GM18505 (cell line): ENCODE measurements at regions not wholly inside any gene's neighbourhood (a gene's known extent, or its start where the extent isn't known, plus 50 kb on each side); places are given as distances from the start of the nearest gene placed in this dataset.
"Not testable (repeated sequence)": the region's sequence is repeated elsewhere in the genome, so short reads cannot be mapped to it uniquely, and the experiment has no call there.

ENCODE experiments used
- ATAC-seq: cut with Tn5 transposase; IDR thresholded peaks from one replicate; pipeline ENCODE4 v1.9.1; 2021; ENCODE audit not compliant: unreplicated experiment
- POLR2A ChIP-seq: IDR thresholded peaks from 4 replicates; pipeline ENCODE4 v1.6.1; 2011; ENCODE audit warnings: borderline replicate concordance; ENCODE audit not compliant: insufficient read depth, insufficient read length; ENCODE audit errors: extremely low read depth

- no peak for TF ChIP-seq POLR2A
Measured at GRCh38 chr14:53380052-53380866, 227.1 kb upstream of the DDHD1 start.

GRCh38 chr14:53378142-53378541, 225.0 kb upstream of the DDHD1 start:
- no peak for TF ChIP-seq POLR2A
- ATAC-seq = no peak

More at GRCh38 chr14:53380052-53380866, 227.1 kb upstream of the DDHD1 start:
- no peak for ATAC-seq

GRCh38 chr14:53376064-53376463, 222.9 kb upstream of the DDHD1 start:
- ATAC-seq = no peak
- no peak for TF ChIP-seq POLR2A

- ATAC-seq = no peak
- no peak for TF ChIP-seq POLR2A
Measured at GRCh38 chr14:53375599-53375998, 222.5 kb upstream of the DDHD1 start.

- no peak for TF ChIP-seq POLR2A
- ATAC-seq = no peak
Measured at GRCh38 chr14:53368711-53369201, 215.6 kb upstream of the DDHD1 start.

- TF ChIP-seq POLR2A = no peak
- no peak for ATAC-seq
Measured at GRCh38 chr14:53368066-53368465, 214.9 kb upstream of the DDHD1 start.

GRCh38 chr14:53367644-53368026, 214.5 kb upstream of the DDHD1 start:
- ATAC-seq = no peak
- no peak for TF ChIP-seq POLR2A

- TF ChIP-seq POLR2A = no peak
- no peak for ATAC-seq
Measured at GRCh38 chr14:53365486-53366130, 212.5 kb upstream of the DDHD1 start.

GRCh38 chr14:53362916-53363315, 209.8 kb upstream of the DDHD1 start:
- not testable (repeated sequence) for ATAC-seq

GRCh38 chr14:53360829-53361228, 207.7 kb upstream of the DDHD1 start:
- ATAC-seq = no peak
- no peak for TF ChIP-seq POLR2A

GRCh38 chr14:53358166-53358565, 205.0 kb upstream of the DDHD1 start:
- no peak for TF ChIP-seq POLR2A
- no peak for ATAC-seq

GRCh38 chr14:53356361-53357150, 203.4 kb upstream of the DDHD1 start:
- no peak for TF ChIP-seq POLR2A
- no peak for ATAC-seq

GRCh38 chr14:53355581-53356112, 202.5 kb upstream of the DDHD1 start:
- TF ChIP-seq POLR2A = no peak
- no peak for ATAC-seq
